GM21529 (cell line): ENCODE measurements at regions not wholly inside any gene's neighbourhood (a gene's known extent, or its start where the extent isn't known, plus 50 kb on each side); places are given as distances from the start of the nearest gene placed in this dataset.

Experiments
- ATAC-seq: cut with Tn5 transposase; IDR thresholded peaks from one replicate; pipeline ENCODE4 v1.9.1; 2021; ENCODE audit not compliant: unreplicated experiment

- no peak for ATAC-seq
Measured at GRCh38 chr6:149147938-149148718, 169.4 kb upstream of the TAB2 start.

- ATAC-seq: no peak
Measured at GRCh38 chr6:149149653-149150052, 167.9 kb upstream of the TAB2 start.

- ATAC-seq: no peak
Measured at GRCh38 chr6:149150301-149150700, 167.2 kb upstream of the TAB2 start.

- ATAC-seq: no peak
Measured at GRCh38 chr6:149150801-149151398, 166.6 kb upstream of the TAB2 start.

- no peak for ATAC-seq
Measured at GRCh38 chr6:149152521-149152920, 165.0 kb upstream of the TAB2 start.

- ATAC-seq: no peak
Measured at GRCh38 chr6:149153100-149153499, 164.4 kb upstream of the TAB2 start.

- no peak for ATAC-seq
Measured at GRCh38 chr6:149153693-149154092, 163.8 kb upstream of the TAB2 start.

- ATAC-seq: no peak
Measured at GRCh38 chr6:149154261-149154821, 163.2 kb upstream of the TAB2 start.

- no peak for ATAC-seq
Measured at GRCh38 chr6:149157126-149157525, 160.4 kb upstream of the TAB2 start.

- ATAC-seq: no peak
Measured at GRCh38 chr6:149158076-149158475, 159.4 kb upstream of the TAB2 start.

- ATAC-seq: no peak
Measured at GRCh38 chr6:149160943-149161342, 156.6 kb upstream of the TAB2 start.

- no peak for ATAC-seq
Measured at GRCh38 chr6:149162924-149163323, 154.6 kb upstream of the TAB2 start.

- ATAC-seq: no peak
Measured at GRCh38 chr6:149164199-149164750, 153.2 kb upstream of the TAB2 start.

- ATAC-seq: no peak
Measured at GRCh38 chr6:149166336-149166735, 151.2 kb upstream of the TAB2 start.

GRCh38 chr6:149166747-149167146, 150.8 kb upstream of the TAB2 start:
- ATAC-seq: no peak

- ATAC-seq: no peak
Measured at GRCh38 chr6:149168968-149169367, 148.5 kb upstream of the TAB2 start.

- ATAC-seq: no peak
Measured at GRCh38 chr6:149169761-149170511, 147.6 kb upstream of the TAB2 start.

- no peak for ATAC-seq
Measured at GRCh38 chr6:149170564-149171452, 146.7 kb upstream of the TAB2 start.

- no peak for ATAC-seq
Measured at GRCh38 chr6:149173222-149173621, 144.3 kb upstream of the TAB2 start.

GRCh38 chr6:149174962-149175361, 142.6 kb upstream of the TAB2 start:
- no peak for ATAC-seq
